Body of pancreas (tissue), 4 donors: ENCODE measurements at regions not wholly inside any gene's neighbourhood (a gene's known extent, or its start where the extent isn't known, plus 50 kb on each side); places are given as distances from the start of the nearest gene placed in this dataset.

ENCODE experiments used
- ATAC-seq: fragments of 150-250 bp; one replicate; pipeline ENCODE4 v1.9.1; 2016
- DNase-seq, 4 donors: peaks; one replicate each; pipeline ENCODE4 v3.0.0-alpha.2; 2019
- H3K27ac ChIP-seq, 4 donors: fragments of 200-600 bp; sonication (generic); 1 replicate in 3 of 4; 2 replicates in 1 of 4; pipeline versions ENCODE4 v1.5.1 to v1.6.1; 2016 to 2019; ENCODE audit warnings: mild to moderate bottlenecking in 1 of 4, mixed read lengths in 1 of 4, moderate library complexity in 1 of 4
- H3K27me3 ChIP-seq, 2 donors: fragments of 200-600 bp; sonication (generic); one replicate each; pipeline ENCODE4 v1.6.0; 2016; ENCODE audit warnings: mild to moderate bottlenecking in 1 of 2
- H3K36me3 ChIP-seq, 2 donors: fragments of 200-600 bp; sonication (generic); replicated peaks in 1 of 2; 2 replicates each; pipeline ENCODE4 v1.5.1; 2016; ENCODE audit warnings: low read depth in 2 of 2; ENCODE audit not compliant: insufficient read depth in 1 of 2
- H3K4me1 ChIP-seq: fragments of 200-600 bp; sonication (generic); one replicate; pipeline ENCODE4 v1.6.0; 2016
- H3K4me3 ChIP-seq, 2 donors: fragments of 200-600 bp; sonication (generic); 1 replicate in 1 of 2; 2 replicates in 1 of 2; pipeline ENCODE4 v1.5.1; 2016 to 2019
- H3K9me3 ChIP-seq, 3 donors: fragments of 200-600 bp; sonication (generic); 1 replicate in 2 of 3; 2 replicates in 1 of 3; pipeline ENCODE4 v1.5.1; 2016
- CTCF ChIP-seq, 7 experiments: fragments of 450-650 bp in 4 of 7; fragments of 200-600 bp in 3 of 7; sonication (generic) in 3 of 7; IDR thresholded peaks; one replicate each; pipeline ENCODE4 v1.5.1; 2016 to 2019; ENCODE audit warnings: antibody characterized with exemption in 7 of 7
- POLR2A ChIP-seq, 3 donors: fragments of 450-650 bp; IDR thresholded peaks; one replicate each; pipeline ENCODE4 v1.6.1; 2016; ENCODE audit warnings: antibody characterized with exemption in 3 of 3, mild to moderate bottlenecking in 2 of 3
- whole genome bisulfite sequencing, 2 donors: methylation state at CpG; one replicate each; pipeline ENCODE4 v1.1.5; 2017; 5-methylcytosine and 5-hydroxymethylcytosine counted together
- intact Hi-C: fragments of 100-400 bp; cut with DNase I; formaldehyde crosslinking; loops from one replicate; pipeline ENCODE4 v1.15.1; 2023

- Histone ChIP-seq H3K36me3 (no peaks in the 10 kb centered on the region), H3K4me3 (no peak overlapping the region), H3K4me1 (no peaks in the 10 kb centered on the region), H3K9me3 (no peaks in the 10 kb centered on the region), H3K27me3 (no peaks in the 10 kb centered on the region), H3K27ac (no peak overlapping the region)
- intact Hi-C loops, result no loop called here
- WGBS, 2 donors, result 84 to 86% methylated on average over 17 of the region's 17 CpGs
- no peak for ATAC-seq
- TF ChIP-seq POLR2A (IDR thresholded peaks at IDR 0.05) (no peak), CTCF (IDR thresholded peaks at IDR 0.05) (no peak)
- DNase-seq, result no peak
Measured at GRCh38 chr16:35746281-35746962, 2287.0 kb downstream of the TP53TG3F start.

- DNase-seq, result no peak
- Histone ChIP-seq H3K9me3 (no peaks in the 10 kb centered on the region), H3K36me3 (no peaks in the 10 kb centered on the region), H3K27me3 (no peaks in the 10 kb centered on the region), H3K4me1 (no peaks in the 10 kb centered on the region), H3K27ac (no peak overlapping the region), H3K4me3 (no peak overlapping the region)
- TF ChIP-seq CTCF (IDR thresholded peaks at IDR 0.05) (no peak), POLR2A (IDR thresholded peaks at IDR 0.05) (no peak)
- ATAC-seq, result no peak
- WGBS, 2 donors, result 73 to 80% methylated on average over 15 to 18 of the region's 18 CpGs
- intact Hi-C loops, result no loop called here
Measured at GRCh38 chr16:35746963-35747657, 2287.7 kb downstream of the TP53TG3F start.

- no peak for ATAC-seq
- H3K36me3 ChIP-seq, result no peaks in the 10 kb centered on the region
- H3K27ac ChIP-seq, result no peak overlapping the region
- intact Hi-C loops, result no loop called here
- H3K9me3 ChIP-seq, result no peaks in the 10 kb centered on the region
- TF ChIP-seq CTCF (IDR thresholded peaks at IDR 0.05), result no peak
- TF ChIP-seq POLR2A (IDR thresholded peaks at IDR 0.05), result no peak
- H3K4me3 ChIP-seq, result no peak overlapping the region
- no peaks in the 10 kb centered on the region for H3K27me3 ChIP-seq
- 75 to 88% methylated on average over 15 to 17 of the region's 17 CpGs for WGBS, 2 donors
- no peak for DNase-seq
- no peaks in the 10 kb centered on the region for H3K4me1 ChIP-seq
Measured at GRCh38 chr16:35747658-35748455, 2288.4 kb downstream of the TP53TG3F start.

- Histone ChIP-seq H3K4me3 (no peak overlapping the region), H3K4me1 (no peaks in the 10 kb centered on the region), H3K27me3 (no peaks in the 10 kb centered on the region), H3K9me3 (no peaks in the 10 kb centered on the region), H3K27ac (no peak overlapping the region), H3K36me3 (no peaks in the 10 kb centered on the region)
- DNase-seq, result no peak
- no peak for ATAC-seq
- no peak for TF ChIP-seq CTCF (IDR thresholded peaks at IDR 0.05)
- TF ChIP-seq POLR2A (IDR thresholded peaks at IDR 0.05), result no peak
- intact Hi-C loops, result no loop called here
- WGBS, 2 donors, result 80 to 82% methylated on average over 20 to 23 of the region's 24 CpGs
Measured at GRCh38 chr16:35748621-35749252, 2289.3 kb downstream of the TP53TG3F start.
